CMK (cell line): ENCODE measurements at regions not wholly inside any gene's neighbourhood (a gene's known extent, or its start where the extent isn't known, plus 50 kb on each side); places are given as distances from the start of the nearest gene placed in this dataset.

Source experiments
- DNase-seq: peaks from one replicate; pipeline ENCODE4 v3.0.0-alpha.2; 2010; ENCODE audit warnings: low read depth

DNA sequence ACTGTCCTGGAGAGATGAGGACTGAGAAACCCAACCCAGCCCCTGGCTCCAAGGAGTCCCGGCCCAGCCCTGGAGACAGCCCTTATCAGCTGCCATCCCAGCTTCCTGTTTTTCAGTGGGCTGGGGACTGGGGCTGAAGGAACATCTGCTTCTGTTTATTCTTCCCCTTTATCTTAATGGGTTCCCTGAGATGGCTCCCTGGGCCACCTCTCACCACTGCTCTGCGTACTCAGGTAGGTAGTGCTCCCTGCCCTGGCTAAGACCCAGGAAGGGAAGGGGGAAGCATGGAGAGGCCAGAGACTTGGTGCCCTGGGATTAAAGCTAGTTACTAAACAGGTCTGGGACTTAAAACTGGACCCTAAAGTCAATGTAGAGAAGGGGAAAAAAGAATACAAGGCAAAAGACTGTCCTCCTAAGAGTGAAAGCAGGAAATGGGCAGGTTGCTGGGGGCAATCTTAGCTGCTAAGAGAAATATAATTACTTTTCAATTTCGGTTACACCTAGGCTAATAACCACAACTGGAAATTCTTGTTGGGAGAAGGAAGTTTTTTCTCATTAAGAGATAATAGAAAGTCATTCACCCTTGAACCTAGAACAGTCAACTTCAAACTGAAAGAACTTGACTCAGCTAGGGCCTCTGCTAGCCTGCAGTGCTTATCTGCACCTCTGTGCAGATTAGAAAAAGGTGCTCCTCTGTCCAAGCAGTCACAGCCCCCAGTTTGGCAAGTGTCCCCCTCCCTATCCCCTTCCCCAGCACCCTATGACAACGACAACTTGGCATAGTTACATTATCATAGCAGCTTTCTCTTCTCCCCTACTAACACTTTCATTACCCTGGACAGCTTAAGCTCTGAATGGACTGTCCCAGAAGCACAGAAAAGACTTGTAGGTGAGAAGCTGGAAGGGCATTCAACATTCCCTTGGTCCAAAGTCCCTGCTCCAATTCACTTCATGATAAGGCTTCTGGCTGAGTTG is 65.6 kb upstream of the KDM7A start:
- peak; percentile 64 for DNase-seq

DNA sequence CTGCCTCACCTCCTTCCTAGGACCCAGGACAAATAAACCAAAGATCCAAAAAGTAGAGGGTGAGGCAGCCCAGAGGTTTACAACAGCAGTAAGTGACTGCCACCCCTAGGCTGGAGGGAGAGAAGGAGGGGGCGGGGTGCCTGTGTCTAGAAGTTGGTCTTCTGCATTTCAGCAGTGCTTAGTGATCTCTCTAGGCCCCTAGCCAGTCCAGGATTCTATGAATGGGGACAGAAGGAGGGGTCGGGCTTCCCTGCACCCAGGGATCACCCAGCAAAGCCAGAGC is 62.8 kb upstream of the KDM7A start:
- DNase-seq = no peak

DNA sequence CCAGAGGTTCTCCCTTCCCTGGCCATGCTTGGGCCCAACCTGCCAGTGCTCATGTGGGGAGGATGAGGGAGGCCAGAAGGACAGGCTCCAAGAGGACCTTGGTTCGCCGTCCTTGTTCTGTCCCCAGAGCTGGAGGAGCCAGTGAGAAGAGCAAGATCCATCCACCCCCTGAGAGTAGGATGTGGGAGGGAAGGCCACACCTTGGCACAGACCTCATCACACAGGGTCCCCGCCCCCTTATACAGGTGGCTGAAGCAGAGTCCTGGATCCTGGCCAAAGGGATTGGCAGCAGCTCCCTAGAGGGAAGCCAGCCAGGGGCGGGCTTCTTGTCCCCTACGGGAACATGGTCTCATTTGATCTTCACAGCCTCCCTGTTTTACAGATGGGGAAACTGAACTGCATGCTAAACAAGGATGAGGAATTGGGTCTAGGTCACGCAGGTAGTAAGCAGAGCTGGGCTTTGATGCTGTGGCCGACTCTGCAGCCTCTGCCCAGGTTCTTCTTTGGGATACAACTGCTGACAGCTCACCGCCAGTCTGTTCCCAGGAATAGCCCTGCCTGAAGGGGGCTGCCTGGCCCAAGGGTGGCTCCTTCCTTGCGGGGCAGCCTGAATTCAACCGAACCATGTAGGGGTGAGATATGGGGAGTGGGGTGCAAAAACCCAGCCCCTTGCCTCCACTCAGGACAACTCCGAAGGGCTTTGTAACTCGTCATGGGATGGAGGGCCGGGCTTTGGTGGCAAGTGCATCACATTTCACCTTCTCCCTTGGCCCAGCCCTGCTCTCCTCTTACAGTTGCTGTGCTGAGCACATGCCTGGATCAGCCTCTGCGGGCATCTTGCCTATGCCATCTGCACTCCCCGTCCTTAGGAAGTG is 62.2 kb upstream of the KDM7A start:
- no peak for DNase-seq

DNA sequence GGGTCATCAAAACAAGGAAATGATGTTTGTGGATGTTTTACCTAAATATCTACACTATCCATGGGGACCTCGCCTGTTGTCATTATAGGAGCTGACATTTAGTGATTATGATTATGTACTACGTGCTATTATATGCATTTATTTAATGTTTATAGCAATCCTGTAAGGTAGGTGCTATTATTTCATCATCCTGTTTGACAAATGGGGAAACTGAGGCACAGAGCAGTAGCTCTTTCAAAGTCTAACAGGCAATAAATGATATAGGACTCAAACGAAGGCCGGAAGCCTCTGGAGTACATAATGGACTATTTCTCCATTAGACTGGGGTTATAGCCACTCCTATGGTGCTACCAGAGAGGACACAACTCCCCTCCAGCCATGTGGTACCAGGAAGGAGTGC is 60.6 kb upstream of the KDM7A start:
- no peak for DNase-seq

GRCh38 chr7:140236626-140237025 is 59.8 kb upstream of the KDM7A start:
- no peak for DNase-seq

DNA sequence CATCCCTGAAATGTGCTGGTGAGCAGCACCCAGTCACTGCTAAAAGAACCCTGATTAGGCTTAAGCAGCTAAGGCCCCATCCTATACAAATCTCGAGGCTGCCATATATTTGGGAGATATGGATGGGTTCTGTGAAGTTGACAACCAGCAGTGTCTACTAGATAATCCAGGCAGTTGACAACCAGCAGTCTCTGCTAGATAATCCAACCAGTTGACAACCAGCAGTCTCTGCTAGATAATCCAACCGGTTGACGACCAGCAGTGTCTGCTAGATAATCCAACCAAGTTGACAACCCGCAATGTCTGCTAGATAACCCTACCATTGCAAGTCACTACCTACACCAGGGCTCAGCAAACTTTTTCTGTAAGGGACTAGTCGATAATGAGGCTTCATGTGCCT is 58.3 kb upstream of the KDM7A start:
- no peak for DNase-seq

DNA sequence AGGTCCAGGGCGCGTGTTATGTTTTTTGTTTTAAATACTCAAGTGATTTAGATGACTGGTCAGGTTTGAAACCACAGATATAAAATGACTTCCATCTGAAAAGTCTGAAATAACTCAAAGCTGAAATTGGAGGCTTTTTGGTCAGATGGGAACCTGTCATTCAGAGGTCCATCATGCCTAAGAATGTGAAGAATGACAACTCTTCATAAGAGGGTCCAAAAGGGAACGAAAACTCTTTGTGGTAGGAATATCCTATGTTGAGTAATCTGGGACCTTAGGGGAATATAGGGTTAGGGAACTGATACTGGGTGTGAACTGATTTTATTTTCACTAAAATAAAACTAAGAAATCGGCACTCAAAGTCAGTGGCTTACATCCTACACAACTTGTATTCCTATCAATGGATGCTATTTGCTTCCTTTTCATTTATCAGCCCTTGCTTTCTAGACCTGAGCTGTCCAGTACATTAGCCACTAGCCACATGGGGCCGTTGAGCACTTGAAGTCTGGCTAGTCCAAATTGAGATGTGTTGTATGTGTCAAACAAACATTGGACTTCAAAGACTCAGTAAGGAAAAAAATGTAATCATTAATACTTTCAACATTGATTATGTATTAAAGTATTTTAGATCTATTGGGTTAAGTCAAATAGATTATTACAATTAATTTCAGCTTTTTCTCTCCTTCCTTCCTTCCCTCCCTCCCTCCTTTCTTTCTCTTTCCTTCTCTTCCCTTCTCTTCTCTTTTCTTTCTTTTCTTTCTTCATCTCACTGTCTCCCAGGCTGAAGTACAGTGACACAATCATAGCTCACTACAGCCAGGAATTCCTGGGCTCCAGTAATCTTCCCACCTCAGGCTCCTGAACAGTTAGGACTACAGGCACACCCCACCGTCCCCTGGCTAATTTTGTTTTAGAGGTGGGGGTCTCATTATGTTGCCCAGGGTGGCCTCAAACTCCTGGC is 56.5 kb upstream of the KDM7A start:
- DNase-seq = no peak

- DNase-seq = no peak
Measured at GRCh38 chr7:140231771-140232491, 55.1 kb upstream of the KDM7A start.

DNA sequence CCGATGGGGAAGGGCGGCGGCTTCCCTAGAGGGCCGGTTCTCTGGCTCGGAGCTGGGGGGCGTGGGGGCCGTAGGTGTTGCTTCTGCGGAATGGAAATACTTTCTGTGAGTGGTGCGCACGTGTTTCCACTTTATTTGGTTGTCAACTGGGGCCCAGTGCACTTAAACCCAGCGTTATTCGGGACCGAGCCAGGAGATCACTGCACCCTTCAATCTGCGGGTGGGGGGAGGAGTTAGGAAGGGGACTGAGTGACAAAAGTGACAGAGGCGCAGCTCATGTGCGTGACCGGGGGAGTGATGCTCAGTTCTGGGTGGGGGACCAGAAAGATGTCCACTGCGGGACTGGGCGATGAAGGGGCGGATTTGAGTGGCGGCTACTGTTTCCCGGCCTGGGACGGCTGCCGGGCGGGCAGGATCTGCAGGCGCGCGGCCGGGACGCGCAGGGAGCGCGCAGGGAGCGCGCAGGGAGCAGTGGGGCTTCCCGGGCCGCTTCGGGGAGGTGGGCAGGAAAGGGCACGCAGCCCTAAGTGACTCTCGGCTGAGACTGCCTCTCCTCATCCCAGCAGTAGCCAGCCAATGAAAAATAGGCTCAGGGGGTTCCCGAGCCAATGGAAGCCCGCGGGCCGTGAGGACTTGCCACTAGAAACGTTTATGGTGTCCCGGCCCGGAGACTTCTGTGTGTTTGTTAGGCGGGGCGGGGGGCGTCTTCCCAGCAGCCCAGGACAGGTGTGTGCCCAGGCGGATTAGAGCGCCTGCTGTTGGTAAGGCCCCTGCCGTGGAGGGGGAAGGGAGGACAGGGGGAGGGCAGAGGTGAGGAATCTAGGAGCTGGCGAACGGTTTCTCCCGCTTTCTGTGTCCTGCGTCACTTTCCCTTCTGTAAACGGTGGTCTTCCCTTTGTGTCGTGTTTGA is 54.3 kb upstream of the KDM7A start:
- no peak for DNase-seq

DNA sequence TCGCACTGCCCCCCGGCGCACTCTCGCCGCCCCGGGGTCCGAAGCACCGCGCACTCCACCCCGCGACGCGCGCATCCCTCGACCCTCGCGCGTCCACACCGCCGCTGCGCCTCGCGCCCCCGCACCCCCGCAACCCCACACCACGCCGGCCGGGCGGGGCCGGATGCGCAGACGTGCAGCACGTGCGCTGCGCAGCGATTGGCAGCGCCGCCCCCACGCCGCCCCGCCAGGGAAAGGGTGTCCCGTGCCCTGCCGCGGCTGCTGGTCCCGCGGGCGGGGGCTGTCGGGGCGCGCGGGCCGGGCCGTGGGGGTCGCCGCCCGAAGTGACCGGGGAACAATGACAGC is 53.7 kb upstream of the KDM7A start:
- no peak for DNase-seq

DNA sequence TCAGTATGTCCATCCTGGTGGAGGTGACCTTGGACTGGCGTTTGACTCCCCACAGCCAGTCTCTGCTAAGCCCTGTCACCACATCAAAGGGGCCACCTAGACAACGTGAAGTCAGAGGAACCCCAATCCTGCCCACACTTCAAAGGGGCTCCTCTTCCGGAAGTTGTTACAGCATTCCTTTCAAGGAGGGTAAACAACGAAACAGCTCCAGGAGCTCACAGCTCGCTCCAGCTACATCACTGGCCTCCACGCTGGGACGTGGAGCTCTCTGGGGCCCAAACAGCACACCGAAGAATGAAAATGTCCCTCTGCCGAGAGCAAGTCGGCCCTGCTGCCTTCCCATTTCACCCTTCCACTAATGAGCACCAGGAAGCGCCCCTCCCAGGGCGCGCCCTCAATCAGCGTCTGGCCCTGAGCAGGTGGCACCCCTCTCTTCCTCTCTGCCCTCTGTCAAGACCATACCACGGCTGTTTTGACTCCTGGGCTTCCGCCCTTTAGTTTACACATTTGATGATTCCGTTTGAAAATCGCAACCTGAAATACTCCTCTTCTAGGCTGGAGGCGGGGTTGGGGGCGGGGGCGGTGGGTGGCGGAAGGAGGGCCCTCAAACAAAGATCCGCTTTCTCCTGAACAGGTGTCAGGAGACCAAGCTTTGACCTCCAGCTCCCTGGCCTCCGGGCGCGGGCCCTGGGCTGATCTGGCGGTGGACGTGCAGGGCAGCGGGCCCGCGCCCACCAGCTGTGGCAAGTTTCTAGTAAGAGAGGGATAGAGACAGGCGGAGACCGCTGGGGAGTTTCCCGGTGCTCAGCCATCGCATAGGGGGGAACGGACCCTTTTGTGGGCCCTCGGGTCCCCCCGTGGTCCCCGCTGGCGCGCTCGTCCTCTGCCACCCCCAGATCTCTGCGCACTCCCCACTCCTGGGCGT is 53.1 kb upstream of the KDM7A start:
- DNase-seq = no peak

DNA sequence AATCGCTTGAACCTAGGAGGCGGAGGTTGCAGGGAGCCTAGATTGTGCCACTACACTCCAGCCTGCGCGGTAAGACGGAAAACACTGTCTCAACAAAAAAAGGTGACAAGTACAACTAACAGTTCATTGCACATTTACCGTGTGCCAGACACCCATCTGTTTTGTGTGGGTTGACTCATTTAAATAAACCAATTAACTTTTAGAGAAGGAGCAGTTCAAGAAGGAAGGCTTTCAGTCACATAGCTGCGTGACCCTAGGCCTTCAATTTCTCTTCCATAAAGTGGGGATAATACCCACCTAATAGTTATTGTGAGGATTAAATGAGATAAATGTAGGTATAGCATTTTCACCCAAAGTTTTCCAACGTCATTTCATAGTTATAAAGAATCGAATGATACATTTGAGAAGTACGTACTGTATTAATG is 52.3 kb upstream of the KDM7A start:
- no peak for DNase-seq
